B cell (primary cell): ENCODE measurements at regions not wholly inside any gene's neighbourhood (a gene's known extent, or its start where the extent isn't known, plus 50 kb on each side); places are given as distances from the start of the nearest gene placed in this dataset.

ENCODE experiments used
- ATAC-seq: fragments of 200-7000 bp; cut with Tn5 transposase; one replicate; pipeline ENCODE4 v1.10.0; 2021; ENCODE audit warnings: low read depth, mild to moderate bottlenecking, moderate number of reproducible peaks, moderate library complexity
- CTCF ChIA-PET: fragments of 350-600 bp; sonication (Branson Sonifier 250); formaldehyde crosslinking; loops from one replicate; lab custom pipeline; 2021; ENCODE audit warnings: antibody characterized with exemption, inconsistent platforms; lab: Charles Lee
- POLR2A ChIA-PET: fragments of 350-600 bp; sonication (Branson Sonifier 250); formaldehyde crosslinking; loops from one replicate; lab custom pipeline; 2021; ENCODE audit warnings: antibody characterized with exemption; lab: Charles Lee
- DNase-seq: peaks from one replicate; pipeline ENCODE4 v3.0.0; 2013
- H2AFZ ChIP-seq: 2 replicates; pipeline ENCODE4 v1.6.1; 2012; ENCODE audit warnings: mild to moderate bottlenecking, low read depth, low read length; ENCODE audit not compliant: insufficient read depth, poor library complexity, severe bottlenecking
- H3K27ac ChIP-seq, 2 donors: 1 replicate in 1 of 2; 2 replicates in 1 of 2; pipeline ENCODE4 v1.5.1; 2012 to 2013; ENCODE audit warnings: low read length in 2 of 2, mild to moderate bottlenecking in 2 of 2, moderate library complexity in 1 of 2
- H3K27me3 ChIP-seq, 4 experiments: fragments of 200-600 bp in 1 of 4; sonication (generic) in 1 of 4; replicated peaks in 1 of 4; 1 replicate in 2 of 4; 2 replicates in 2 of 4; pipeline versions ENCODE4 v1.6.1 to v1.7.0; 2013 to 2016; ENCODE audit warnings: low read length in 3 of 4, mild to moderate bottlenecking in 2 of 4, mixed read lengths in 1 of 4, moderate library complexity in 1 of 4; ENCODE audit not compliant: insufficient read depth in 4 of 4, control insufficient read depth in 3 of 4; ENCODE audit errors: control extremely low read depth in 1 of 4
- H3K36me3 ChIP-seq, 2 experiments: replicated peaks in 1 of 2; 1 replicate in 1 of 2; 2 replicates in 1 of 2; pipeline versions ENCODE4 v1.6.1 to v1.7.1; 2013; ENCODE audit warnings: low read length in 1 of 2; ENCODE audit not compliant: insufficient read depth in 2 of 2, control insufficient read depth in 1 of 2; ENCODE audit errors: control extremely low read depth in 1 of 2, extremely low read depth in 1 of 2
- H3K4me1 ChIP-seq, 2 donors: fragments of 200-600 bp in 1 of 2; sonication (generic) in 1 of 2; 1 replicate in 1 of 2; 2 replicates in 1 of 2; pipeline versions ENCODE4 v1.5.1 to v1.6.1; 2013 to 2017; ENCODE audit warnings: low read length in 2 of 2; ENCODE audit not compliant: control insufficient read depth in 2 of 2, insufficient read depth in 2 of 2
- H3K4me2 ChIP-seq: replicated peaks from 2 replicates; pipeline ENCODE3; 2012; ENCODE audit warnings: mild to moderate bottlenecking, low read depth, low read length; ENCODE audit not compliant: poor library complexity, severe bottlenecking
- H3K4me3 ChIP-seq, 5 experiments: fragments of 200-600 bp in 1 of 5; sonication (generic) in 1 of 5; 1 replicate in 3 of 5; 2 replicates in 2 of 5; pipeline versions ENCODE4 v1.5.1 to v1.7.0; 2011 to 2016; ENCODE audit warnings: low read length in 4 of 5, mild to moderate bottlenecking in 4 of 5, low read depth in 2 of 5, control low read depth in 1 of 5, moderate library complexity in 1 of 5; ENCODE audit not compliant: insufficient read depth in 1 of 5; ENCODE audit errors: control extremely low read depth in 1 of 5, extremely low read depth in 1 of 5
- H3K79me2 ChIP-seq: fragments of 200-600 bp; sonication (generic); one replicate; pipeline ENCODE4 v1.6.0; 2016; ENCODE audit warnings: low read length; ENCODE audit not compliant: control insufficient read depth, insufficient read depth
- H3K9ac ChIP-seq: fragments of 200-600 bp; sonication (generic); 2 replicates; pipeline ENCODE4 v1.6.1; 2017; ENCODE audit warnings: mild to moderate bottlenecking, low read length, moderate library complexity
- H3K9me3 ChIP-seq, 3 donors: one replicate each; pipeline versions ENCODE4 v1.6.1 to v1.7.1; 2013; ENCODE audit warnings: low read length in 2 of 3; ENCODE audit not compliant: control insufficient read depth in 2 of 3, insufficient read depth in 1 of 3; ENCODE audit errors: control extremely low read depth in 1 of 3
- H4K20me1 ChIP-seq: 2 replicates; pipeline ENCODE4 v1.6.0; 2012; ENCODE audit warnings: mild to moderate bottlenecking, low read length; ENCODE audit not compliant: insufficient read depth, control insufficient read depth, poor library complexity, severe bottlenecking
- H3K27ac Mint-ChIP-seq: one replicate; pipeline ENCODE4 v1.8.0; 2021; ENCODE audit warnings: mixed read lengths
- H3K27me3 Mint-ChIP-seq: one replicate; pipeline ENCODE4 v1.8.0; 2021; ENCODE audit warnings: mixed read lengths
- H3K4me1 Mint-ChIP-seq: one replicate; pipeline ENCODE4 v1.8.0; 2021; ENCODE audit warnings: mixed read lengths
- H3K4me3 Mint-ChIP-seq: one replicate; pipeline ENCODE4 v1.8.0; 2021; ENCODE audit warnings: mixed read lengths
- H3K9me3 Mint-ChIP-seq: one replicate; pipeline ENCODE4 v1.8.0; 2022; ENCODE audit warnings: mixed read lengths; ENCODE audit not compliant: insufficient read depth
- CTCF ChIP-seq: fragments of 200-600 bp; IDR thresholded peaks from one replicate; pipeline ENCODE4 v1.8.0; 2022; ENCODE audit warnings: antibody characterized with exemption, mild to moderate bottlenecking
- EZH2 ChIP-seq: IDR thresholded peaks from 2 replicates; pipeline ENCODE4 v1.6.1; 2012; ENCODE audit warnings: borderline replicate concordance, low read depth, mild to moderate bottlenecking, moderate library complexity, low read length; ENCODE audit not compliant: insufficient read depth, poor library complexity, severe bottlenecking
- WGBS: methylation state at CpG from one replicate; pipeline ENCODE4 v1.1.5; 2013; ENCODE audit warnings: missing lambda C conversion rate; ENCODE audit not compliant: insufficient coverage; 5-methylcytosine and 5-hydroxymethylcytosine counted together
- intact Hi-C: fragments of 100-400 bp; cut with micrococcal nuclease; formaldehyde crosslinking; loops from one replicate; pipeline ENCODE4 v1.10.0; 2022

DNA sequence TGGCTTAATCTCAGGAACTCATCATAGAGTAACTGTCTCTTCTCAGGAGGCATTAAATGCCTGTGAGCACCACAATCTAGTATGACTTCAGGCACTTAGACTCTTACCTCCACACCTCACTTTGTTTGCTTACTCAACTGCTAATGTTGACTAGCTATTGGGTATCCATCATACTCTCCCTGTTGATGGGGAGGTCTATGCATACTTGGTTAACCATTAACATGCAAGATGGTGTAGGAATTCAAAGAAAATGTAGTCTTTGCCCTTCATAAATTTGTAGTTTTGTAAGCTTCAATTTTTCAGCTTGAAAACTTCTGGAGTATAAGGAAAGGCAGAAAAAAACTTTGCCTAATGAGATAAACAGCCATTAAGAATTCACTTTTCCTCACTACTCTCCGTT lies 501.0 kb upstream of the MARCKS start:
- intact Hi-C loops, result no loop called here
- Mint-ChIP-seq H3K4me3 (no peak overlapping the region), H3K9me3 (no peaks in the 10 kb centered on the region), H3K4me1 (no peaks in the 10 kb centered on the region), H3K27me3 (peaks cover 13% of the 10 kb centered on the region), H3K27ac (no peak overlapping the region)
- no peak for ATAC-seq
- DNase-seq, result no peak
- Histone ChIP-seq H3K9ac (no peak overlapping the region), H3K27ac (no peak overlapping the region), H3K9me3 (no peaks in the 10 kb centered on the region), H3K36me3 (no peaks in the 10 kb centered on the region), H3K27me3 (no peaks in the 10 kb centered on the region), H3K79me2 (no peaks in the 10 kb centered on the region), H2AFZ (no peak overlapping the region), H4K20me1 (no peaks in the 10 kb centered on the region), H3K4me1 (no peaks in the 10 kb centered on the region), H3K4me3 (no peak overlapping the region), H3K4me2 (no peak overlapping the region)
- CTCF ChIA-PET, result no interaction called here
- WGBS, result 83% methylated on average over 1 of the region's 1 CpG
- no peak for TF ChIP-seq CTCF
- TF ChIP-seq EZH2, result no peak
- POLR2A ChIA-PET, result no interaction called here

DNA sequence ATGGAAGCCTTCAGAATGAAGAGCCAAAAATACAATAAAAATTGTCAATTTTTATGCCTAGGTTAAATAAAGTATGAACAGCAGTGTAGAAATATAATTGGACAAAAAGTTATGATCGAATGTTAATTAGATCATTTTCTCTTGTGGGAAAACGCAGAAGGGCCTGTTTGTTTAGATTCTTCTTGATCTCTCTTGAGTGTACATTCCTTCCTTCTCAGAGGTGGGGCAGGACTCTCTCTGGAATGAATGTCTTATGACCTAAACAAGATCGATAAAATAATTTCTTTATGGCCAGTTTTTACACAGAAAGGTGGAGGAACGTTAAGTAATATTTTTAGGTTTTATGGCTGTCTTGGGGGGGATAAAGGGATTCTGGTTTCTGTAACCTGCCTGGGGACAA lies 500.1 kb upstream of the MARCKS start:
- intact Hi-C loops, result no loop called here
- DNase-seq, result no peak
- 100% methylated on average over 2 of the region's 4 CpGs for WGBS
- no peak for ATAC-seq
- TF ChIP-seq EZH2 (no peak), CTCF (no peak)
- Histone ChIP-seq H4K20me1 (no peaks in the 10 kb centered on the region), H3K4me1 (no peaks in the 10 kb centered on the region), H3K36me3 (no peaks in the 10 kb centered on the region), H3K79me2 (no peaks in the 10 kb centered on the region), H3K9ac (no peak overlapping the region), H3K4me2 (no peak overlapping the region), H3K9me3 (no peaks in the 10 kb centered on the region), H3K4me3 (no peak overlapping the region), H3K27me3 (no peaks in the 10 kb centered on the region), H2AFZ (no peak overlapping the region), H3K27ac (no peak overlapping the region)
- Mint-ChIP-seq H3K4me1 (no peaks in the 10 kb centered on the region), H3K27ac (no peak overlapping the region), H3K4me3 (no peak overlapping the region), H3K27me3 (peaks cover 13% of the 10 kb centered on the region), H3K9me3 (no peaks in the 10 kb centered on the region)
- CTCF ChIA-PET, result no interaction called here
- POLR2A ChIA-PET, result no interaction called here
